Muscle layer of duodenum (tissue), 2 donors: ENCODE measurements at regions not wholly inside any gene's neighbourhood (a gene's known extent, or its start where the extent isn't known, plus 50 kb on each side); places are given as distances from the start of the nearest gene placed in this dataset.

ENCODE experiments used
- H3K27ac ChIP-seq: one replicate; pipeline ENCODE4 v1.7.0; 2013; ENCODE audit warnings: mild to moderate bottlenecking, low read length
- H3K27me3 ChIP-seq: one replicate; pipeline ENCODE4 v1.7.0; 2013; ENCODE audit warnings: low read depth, mild to moderate bottlenecking, control low read depth, low read length
- H3K36me3 ChIP-seq, 2 donors: one replicate each; pipeline ENCODE4 v1.7.0; 2013; ENCODE audit warnings: low read length in 2 of 2, control low read depth in 1 of 2, mild to moderate bottlenecking in 1 of 2; ENCODE audit not compliant: insufficient read depth in 2 of 2, control insufficient read depth in 1 of 2
- H3K4me1 ChIP-seq, 2 donors: one replicate each; pipeline ENCODE4 v1.7.0; 2013; ENCODE audit warnings: low read length in 2 of 2, mild to moderate bottlenecking in 2 of 2, control low read depth in 1 of 2, moderate library complexity in 1 of 2; ENCODE audit not compliant: insufficient read depth in 2 of 2, control insufficient read depth in 1 of 2
- H3K4me3 ChIP-seq, 2 donors: one replicate each; pipeline ENCODE4 v1.7.0; 2013; ENCODE audit warnings: low read length in 2 of 2, low read depth in 1 of 2, mild to moderate bottlenecking in 1 of 2
- H3K9me3 ChIP-seq, 2 donors: one replicate each; pipeline ENCODE4 v1.7.0; 2013; ENCODE audit warnings: low read length in 2 of 2, control low read depth in 1 of 2, mild to moderate bottlenecking in 1 of 2; ENCODE audit not compliant: control insufficient read depth in 1 of 2
- donor health status: healthy.

DNA sequence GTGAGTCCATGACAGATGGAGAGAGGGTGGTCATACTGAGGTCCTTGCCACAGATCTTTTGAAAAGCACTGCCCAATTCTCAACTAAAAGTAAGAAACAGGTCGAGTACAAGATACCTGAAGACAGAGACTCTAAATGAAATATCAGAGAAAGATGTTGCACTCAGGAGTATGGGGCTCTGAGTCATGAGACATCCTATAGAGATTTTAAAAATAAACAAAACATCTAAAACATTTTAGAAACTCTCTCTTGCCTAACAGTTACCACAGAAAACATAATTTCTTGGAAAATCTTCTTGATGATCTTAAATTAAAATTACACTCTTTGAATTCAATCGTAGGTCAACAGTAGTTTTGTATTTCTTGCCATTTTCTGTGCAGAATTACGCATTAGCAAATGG lies 348.9 kb upstream of the MARCKS start:
- H3K4me1 ChIP-seq: no peaks in the 10 kb centered on the region
- H3K27me3 ChIP-seq: no peaks in the 10 kb centered on the region

DNA sequence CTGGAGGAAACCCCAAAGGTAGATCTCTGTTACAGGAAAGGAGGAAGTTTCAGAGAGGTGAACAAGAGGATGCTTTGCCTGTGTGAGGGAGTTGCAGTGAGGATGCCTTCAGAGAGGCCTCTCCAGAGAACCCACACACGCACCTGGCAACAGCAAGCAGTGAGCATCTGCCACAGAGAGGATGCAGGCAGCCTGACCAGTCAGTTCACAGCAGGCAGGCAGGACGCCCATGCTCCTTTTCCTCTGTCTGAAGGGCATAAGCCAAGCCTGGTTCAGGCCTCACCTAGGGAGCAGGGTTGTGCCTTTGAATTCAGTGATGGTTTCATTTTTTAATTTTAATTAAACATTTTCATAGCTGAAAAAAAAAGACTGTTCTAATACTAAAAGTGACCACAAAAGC lies 346.0 kb upstream of the MARCKS start:
- Histone ChIP-seq H3K9me3 (no peaks in the 10 kb centered on the region), H3K27me3 (no peaks in the 10 kb centered on the region), H3K27ac (no peak overlapping the region), H3K4me3 (no peak overlapping the region), H3K36me3 (no peaks in the 10 kb centered on the region), H3K4me1 (no peaks in the 10 kb centered on the region)

More for the DNA sequence above, 348.9 kb upstream of the MARCKS start:
- Histone ChIP-seq H3K36me3 (no peaks in the 10 kb centered on the region), H3K27ac (no peak overlapping the region), H3K4me3 (no peak overlapping the region), H3K9me3 (no peaks in the 10 kb centered on the region)

DNA sequence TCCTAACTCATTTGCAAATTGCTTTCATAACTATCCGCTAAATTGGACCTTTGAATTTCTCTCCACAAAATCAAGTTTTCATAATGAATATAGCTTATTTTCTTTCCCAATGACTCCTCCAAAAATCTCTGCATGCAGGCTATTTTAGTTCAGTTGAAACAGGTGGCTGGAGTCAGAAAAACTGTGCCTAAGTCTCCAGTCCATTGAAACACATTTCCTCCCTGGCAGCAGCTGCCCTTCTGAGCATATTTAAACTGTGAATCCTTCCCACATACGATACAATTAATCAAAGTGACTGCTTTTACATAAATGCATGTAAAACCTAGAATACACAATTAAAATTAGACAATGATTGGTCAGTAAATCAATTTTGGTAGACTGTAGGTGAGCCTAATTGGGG lies 344.6 kb upstream of the MARCKS start:
- no peaks in the 10 kb centered on the region for H3K9me3 ChIP-seq
- H3K27ac ChIP-seq: no peak overlapping the region
- H3K27me3 ChIP-seq: no peaks in the 10 kb centered on the region
- no peaks in the 10 kb centered on the region for H3K4me1 ChIP-seq
- H3K36me3 ChIP-seq: no peaks in the 10 kb centered on the region
- H3K4me3 ChIP-seq: no peak overlapping the region

DNA sequence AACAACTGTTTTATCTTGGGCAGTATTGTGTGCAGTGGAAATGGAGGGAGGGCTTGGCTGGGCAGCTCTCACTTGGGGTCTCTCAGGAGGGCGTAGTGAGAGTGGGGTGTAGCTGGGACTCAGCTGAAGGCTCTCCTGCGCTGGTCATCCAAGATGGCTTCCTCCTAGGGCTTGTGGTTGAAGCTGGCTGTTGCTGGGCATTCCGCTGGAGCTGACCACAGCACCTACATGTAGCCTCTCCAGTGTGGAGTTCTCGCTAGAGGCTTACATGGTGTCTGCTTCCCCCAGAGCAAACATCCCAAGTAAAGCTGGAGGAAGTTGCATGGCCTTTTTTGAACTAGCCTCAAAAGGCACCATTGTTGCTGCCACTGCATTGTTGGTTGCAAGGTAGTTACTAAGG lies 344.1 kb upstream of the MARCKS start:
- no peaks in the 10 kb centered on the region for H3K4me1 ChIP-seq
- H3K27ac ChIP-seq: no peak overlapping the region

DNA sequence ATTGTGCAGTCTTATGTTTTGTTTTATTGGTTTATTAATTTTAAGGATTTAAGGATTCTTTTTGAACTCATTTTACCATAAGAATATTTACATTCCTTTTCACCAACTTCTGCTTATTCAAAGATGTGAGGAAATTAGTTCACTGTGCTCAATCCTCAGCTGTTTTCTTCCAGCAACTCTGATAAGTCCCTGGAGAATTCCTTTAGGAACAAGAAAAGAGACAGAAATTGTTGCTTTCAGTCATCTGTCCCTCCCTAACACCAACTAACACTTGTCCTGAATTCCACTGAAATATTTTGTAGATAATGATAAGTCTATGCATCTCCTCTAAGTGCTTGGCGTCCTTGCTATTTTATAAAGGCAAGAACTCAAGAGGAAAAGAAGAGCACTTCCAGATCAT lies 334.8 kb upstream of the MARCKS start:
- Histone ChIP-seq H3K9me3 (no peaks in the 10 kb centered on the region), H3K4me1 (no peaks in the 10 kb centered on the region), H3K36me3 (no peaks in the 10 kb centered on the region), H3K27ac (no peak overlapping the region), H3K4me3 (no peak overlapping the region), H3K27me3 (no peaks in the 10 kb centered on the region)

More for the DNA sequence above, 344.1 kb upstream of the MARCKS start:
- no peaks in the 10 kb centered on the region for H3K27me3 ChIP-seq
- H3K9me3 ChIP-seq: no peaks in the 10 kb centered on the region
- no peak overlapping the region for H3K4me3 ChIP-seq
- no peaks in the 10 kb centered on the region for H3K36me3 ChIP-seq

DNA sequence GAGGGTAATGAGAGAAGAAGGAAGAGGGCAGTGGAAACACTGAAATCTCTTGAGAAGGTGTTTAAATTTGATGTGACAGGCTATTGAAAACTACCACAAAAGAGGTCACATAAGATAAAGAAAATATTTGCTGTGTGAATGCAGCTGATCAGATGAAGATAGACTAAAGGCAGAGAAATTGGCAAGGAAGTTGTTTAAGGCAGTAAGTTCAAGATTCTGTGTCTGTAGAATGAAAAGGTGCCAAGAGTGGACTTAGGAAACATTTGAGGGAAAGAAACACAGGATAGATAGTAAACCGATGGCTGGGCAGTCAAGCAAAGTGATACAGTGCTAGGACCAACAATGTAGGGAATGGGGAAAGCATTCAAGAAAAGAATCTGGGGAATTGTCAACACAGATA lies 332.3 kb upstream of the MARCKS start:
- Histone ChIP-seq H3K27me3 (no peaks in the 10 kb centered on the region), H3K4me3 (no peak overlapping the region), H3K27ac (no peak overlapping the region)

DNA sequence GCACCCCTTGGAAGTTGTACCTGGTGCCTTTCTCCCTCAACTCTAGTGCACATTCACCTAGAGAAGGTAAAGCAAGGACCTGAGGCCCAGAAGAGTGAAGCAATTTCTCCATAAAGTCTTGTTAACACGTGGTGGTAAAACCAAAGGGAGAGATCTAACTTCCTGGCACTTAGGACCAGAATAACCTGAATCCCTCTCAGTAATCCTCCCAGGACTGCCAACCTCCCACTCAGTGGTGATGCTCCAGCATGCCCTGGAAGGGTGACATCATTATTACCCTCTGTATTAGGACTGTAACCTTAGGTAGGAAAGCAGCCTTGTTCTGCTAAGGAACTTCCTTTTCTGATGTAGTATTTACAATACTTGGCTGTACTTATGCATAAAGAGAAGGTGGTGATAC lies 330.6 kb upstream of the MARCKS start:
- no peaks in the 10 kb centered on the region for H3K36me3 ChIP-seq
- no peak overlapping the region for H3K27ac ChIP-seq
- H3K4me1 ChIP-seq: no peaks in the 10 kb centered on the region
- H3K4me3 ChIP-seq: no peak overlapping the region
- no peaks in the 10 kb centered on the region for H3K9me3 ChIP-seq
- H3K27me3 ChIP-seq: no peaks in the 10 kb centered on the region

More for the DNA sequence above, 332.3 kb upstream of the MARCKS start:
- no peaks in the 10 kb centered on the region for H3K36me3 ChIP-seq
- H3K9me3 ChIP-seq: no peaks in the 10 kb centered on the region
- H3K4me1 ChIP-seq: no peaks in the 10 kb centered on the region

DNA sequence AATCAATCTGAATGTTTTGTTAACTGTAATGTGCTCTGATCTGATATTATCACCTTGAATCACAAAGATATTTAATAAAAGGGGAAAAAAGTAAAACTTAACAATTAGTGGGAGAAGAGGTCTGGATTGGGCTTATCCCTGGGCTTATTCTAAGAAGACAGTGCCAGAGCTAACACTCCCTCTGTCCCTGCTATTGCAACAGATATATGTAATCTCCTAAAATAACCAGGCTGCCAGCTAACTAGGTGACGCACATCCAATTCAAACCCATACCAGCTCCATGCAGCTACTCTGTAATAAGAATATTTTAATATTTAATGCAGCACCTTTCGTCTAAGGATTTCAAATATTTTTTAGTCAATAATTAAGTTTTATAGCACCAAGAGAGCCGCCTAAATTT lies 330.1 kb upstream of the MARCKS start:
- Histone ChIP-seq H3K9me3 (no peaks in the 10 kb centered on the region), H3K4me1 (no peaks in the 10 kb centered on the region), H3K27ac (no peak overlapping the region), H3K4me3 (no peak overlapping the region), H3K27me3 (no peaks in the 10 kb centered on the region), H3K36me3 (no peaks in the 10 kb centered on the region)

DNA sequence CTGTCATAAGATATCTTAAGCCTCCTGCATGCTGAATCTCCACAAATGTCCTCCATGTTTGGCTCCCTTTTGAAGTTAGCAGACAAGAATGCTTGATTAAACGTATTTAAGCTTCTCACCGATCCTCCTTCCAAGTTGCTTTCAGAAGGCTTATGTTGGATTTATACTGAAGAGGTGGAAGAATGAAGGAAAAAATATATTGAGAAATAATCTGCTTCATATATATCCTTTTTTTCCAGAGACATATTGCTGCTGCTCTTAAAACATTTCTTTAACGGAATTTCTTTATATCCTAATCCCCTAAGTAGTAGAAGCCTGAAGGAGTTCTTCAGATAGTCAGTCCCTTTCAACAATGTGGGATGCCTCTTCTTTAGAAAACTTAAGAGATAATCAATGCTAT lies 329.0 kb upstream of the MARCKS start:
- Histone ChIP-seq H3K4me3 (no peak overlapping the region), H3K36me3 (no peaks in the 10 kb centered on the region), H3K27me3 (no peaks in the 10 kb centered on the region), H3K4me1 (no peaks in the 10 kb centered on the region), H3K9me3 (no peaks in the 10 kb centered on the region), H3K27ac (no peak overlapping the region)

DNA sequence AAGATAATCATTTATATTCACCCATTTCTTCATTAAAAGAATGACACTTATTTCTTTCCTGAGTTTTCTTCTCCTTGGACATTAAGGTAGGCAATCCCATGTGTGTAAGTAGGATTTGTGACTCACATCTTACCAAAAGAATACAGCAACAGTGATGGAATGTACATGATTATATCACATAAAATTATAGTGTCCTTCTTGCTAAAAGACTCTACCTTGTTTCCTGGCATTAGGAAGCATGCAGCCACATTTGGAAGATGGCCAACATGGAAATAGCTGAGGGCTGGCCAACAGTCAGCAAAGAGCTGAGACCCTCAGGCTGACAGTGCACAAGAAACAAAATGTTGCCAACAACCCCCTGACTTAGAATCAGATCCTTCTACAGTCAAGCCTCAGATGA lies 327.9 kb upstream of the MARCKS start:
- Histone ChIP-seq H3K4me3 (no peak overlapping the region), H3K9me3 (no peaks in the 10 kb centered on the region), H3K27ac (no peak overlapping the region), H3K27me3 (no peaks in the 10 kb centered on the region), H3K36me3 (no peaks in the 10 kb centered on the region), H3K4me1 (no peaks in the 10 kb centered on the region)

DNA sequence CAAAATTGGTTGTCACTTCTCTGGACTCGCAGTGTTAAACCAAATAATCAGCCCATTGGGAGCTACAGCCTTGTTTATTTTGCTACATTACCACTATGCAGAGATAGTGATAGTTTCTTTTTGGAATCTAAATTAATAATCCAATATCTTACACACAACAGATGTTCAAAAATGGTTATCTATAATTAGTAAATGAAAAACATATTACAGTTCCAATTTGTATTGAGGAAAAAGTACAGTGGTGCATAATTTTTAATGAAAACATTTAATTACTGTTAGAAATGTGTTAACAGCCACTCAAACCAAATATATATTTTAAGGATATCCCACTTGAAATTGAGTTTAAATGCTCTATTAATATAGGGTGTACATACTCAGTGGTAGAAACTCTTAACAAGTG lies 327.3 kb upstream of the MARCKS start:
- Histone ChIP-seq H3K4me3 (no peak overlapping the region), H3K36me3 (no peaks in the 10 kb centered on the region), H3K9me3 (no peaks in the 10 kb centered on the region), H3K27ac (no peak overlapping the region), H3K27me3 (no peaks in the 10 kb centered on the region), H3K4me1 (no peaks in the 10 kb centered on the region)

DNA sequence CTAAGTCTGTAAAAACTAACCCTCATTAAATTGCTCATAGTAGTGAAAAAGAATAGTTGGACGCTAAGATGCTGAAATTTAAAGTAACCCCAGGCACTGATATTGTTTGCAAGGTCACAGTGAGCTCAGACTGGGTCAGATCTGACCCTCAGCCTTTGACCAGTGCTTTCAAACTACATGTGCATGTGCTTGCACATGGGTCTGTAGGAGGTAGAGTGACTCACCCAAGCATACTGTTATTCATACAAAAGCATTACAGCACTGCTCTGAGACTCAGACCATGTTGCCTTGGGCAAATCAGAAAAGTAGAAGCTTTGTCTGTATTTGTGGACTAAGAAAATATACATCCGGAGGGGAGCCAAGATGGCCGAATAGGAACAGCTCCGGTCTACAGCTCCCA lies 326.4 kb upstream of the MARCKS start:
- Histone ChIP-seq H3K27me3 (no peaks in the 10 kb centered on the region), H3K9me3 (no peaks in the 10 kb centered on the region), H3K36me3 (no peaks in the 10 kb centered on the region), H3K4me3 (no peak overlapping the region), H3K27ac (no peak overlapping the region), H3K4me1 (no peaks in the 10 kb centered on the region)
